Breast epithelium (tissue), 4 donors: ENCODE measurements at regions not wholly inside any gene's neighbourhood (a gene's known extent, or its start where the extent isn't known, plus 50 kb on each side); places are given as distances from the start of the nearest gene placed in this dataset.

Source experiments
- DNase-seq, 2 donors: peaks; one replicate each; pipeline ENCODE4 v3.0.0-alpha.2; 2019; ENCODE audit warnings: low spot score in 2 of 2
- H3K27ac ChIP-seq, 2 donors: fragments of 200-600 bp; sonication (generic) in 1 of 2; one replicate each; pipeline ENCODE4 v1.5.1; 2016 to 2019; ENCODE audit warnings: mild to moderate bottlenecking in 1 of 2
- H3K27me3 ChIP-seq, 2 donors: fragments of 200-600 bp; sonication (generic) in 1 of 2; one replicate each; pipeline versions ENCODE4 v1.5.1 to v1.6.0; 2017 to 2019; ENCODE audit warnings: control low read depth in 1 of 2, mild to moderate bottlenecking in 1 of 2
- H3K36me3 ChIP-seq: fragments of 200-600 bp; one replicate; pipeline ENCODE4 v1.5.1; 2019
- H3K4me1 ChIP-seq, 2 donors: fragments of 200-600 bp; sonication (generic); one replicate each; pipeline ENCODE4 v1.5.1; 2016 to 2019; ENCODE audit warnings: control low read depth in 1 of 2
- H3K4me3 ChIP-seq, 3 donors: fragments of 200-600 bp; sonication (generic); 1 replicate in 2 of 3; 2 replicates in 1 of 3; pipeline ENCODE4 v1.5.1; 2016 to 2019; ENCODE audit warnings: mild to moderate bottlenecking in 3 of 3, moderate library complexity in 2 of 3
- H3K9me3 ChIP-seq, 2 donors: fragments of 200-600 bp; sonication (generic) in 1 of 2; one replicate each; pipeline ENCODE4 v1.5.1; 2016 to 2019; ENCODE audit warnings: control low read depth in 1 of 2
- CTCF ChIP-seq, 3 donors: fragments of 450-650 bp; IDR thresholded peaks; one replicate each; pipeline ENCODE4 v1.5.1; 2016 to 2017; ENCODE audit warnings: antibody characterized with exemption in 3 of 3, mild to moderate bottlenecking in 3 of 3, moderate library complexity in 3 of 3
- POLR2A ChIP-seq: fragments of 450-650 bp; IDR thresholded peaks from one replicate; pipeline ENCODE4 v1.6.1; 2016; ENCODE audit warnings: antibody characterized with exemption, mild to moderate bottlenecking, moderate library complexity
- POLR2AphosphoS5 ChIP-seq, 3 donors: sonication (generic); formaldehyde crosslinking; IDR thresholded peaks; one replicate each; pipeline ENCODE4 v1.6.1; 2017; ENCODE audit warnings: antibody characterized with exemption in 3 of 3
- intact Hi-C: fragments of 100-400 bp; cut with DNase I; formaldehyde crosslinking; loops from one replicate; pipeline ENCODE4 v1.15.1; 2023; ENCODE audit warnings: low total_unique reads

GRCh38 chr13:31898378-31899071 is 133.0 kb upstream of the FRY start:
- no peak for DNase-seq
- Histone ChIP-seq H3K27me3 (no peaks in the 10 kb centered on the region), H3K27ac (no peak overlapping the region), H3K4me1 (no peaks in the 10 kb centered on the region), H3K9me3 (no peaks in the 10 kb centered on the region), H3K36me3 (no peaks in the 10 kb centered on the region), H3K4me3 (no peak overlapping the region)
- intact Hi-C loops = no loop called here
- TF ChIP-seq CTCF (IDR thresholded peaks at IDR 0.05) = no peak
- TF ChIP-seq POLR2AphosphoS5 (IDR thresholded peaks at IDR 0.05) = no peak
- TF ChIP-seq POLR2A = no peak

- no peak for TF ChIP-seq POLR2AphosphoS5 (IDR thresholded peaks at IDR 0.05)
- no peak for TF ChIP-seq POLR2A
- TF ChIP-seq CTCF (IDR thresholded peaks at IDR 0.05) = no peak
- no peak overlapping the region for H3K27ac ChIP-seq
- intact Hi-C loops = no loop called here
Measured at GRCh38 chr13:31901985-31902384, 129.6 kb upstream of the FRY start.

GRCh38 chr13:31903111-31903815 is 128.3 kb upstream of the FRY start:
- intact Hi-C loops = no loop called here
- Histone ChIP-seq H3K4me1 (no peaks in the 10 kb centered on the region), H3K36me3 (no peaks in the 10 kb centered on the region), H3K9me3 (no peaks in the 10 kb centered on the region), H3K27ac (no peak overlapping the region), H3K27me3 (no peaks in the 10 kb centered on the region), H3K4me3 (no peak overlapping the region)
- DNase-seq = no peak
- TF ChIP-seq POLR2A (no peak), CTCF (IDR thresholded peaks at IDR 0.05) (no peak), POLR2AphosphoS5 (IDR thresholded peaks at IDR 0.05) (no peak)

More at GRCh38 chr13:31901985-31902384, 129.6 kb upstream of the FRY start:
- H3K36me3 ChIP-seq = no peaks in the 10 kb centered on the region
- H3K27me3 ChIP-seq = no peaks in the 10 kb centered on the region
- H3K4me1 ChIP-seq = no peaks in the 10 kb centered on the region
- no peak overlapping the region for H3K4me3 ChIP-seq
- no peak for DNase-seq
- no peaks in the 10 kb centered on the region for H3K9me3 ChIP-seq

- Histone ChIP-seq H3K36me3 (no peaks in the 10 kb centered on the region), H3K4me1 (no peaks in the 10 kb centered on the region), H3K9me3 (no peaks in the 10 kb centered on the region), H3K27me3 (no peaks in the 10 kb centered on the region), H3K27ac (no peak overlapping the region), H3K4me3 (no peak overlapping the region)
- no peak for TF ChIP-seq POLR2AphosphoS5 (IDR thresholded peaks at IDR 0.05)
- no peak for TF ChIP-seq POLR2A
- no peak for TF ChIP-seq CTCF (IDR thresholded peaks at IDR 0.05)
- no peak for DNase-seq
- intact Hi-C loops = no loop called here
Measured at GRCh38 chr13:31904941-31905824, 126.4 kb upstream of the FRY start.
